K562 (cell line): ENCODE measurements at regions not wholly inside any gene's neighbourhood (a gene's known extent, or its start where the extent isn't known, plus 50 kb on each side); places are given as distances from the start of the nearest gene placed in this dataset.

Experiments used
- ATAC-seq: fragments of 200-7000 bp; cut with Tn5 transposase; 3 replicates; pipeline ENCODE4 v1.9.1; 2020; ENCODE audit warnings: moderate library complexity
- BruUV-seq: library from RNA; stranded (reverse); fragments of 400-500 nt; replicated peaks from 2 replicates; lab custom pipeline; 2021; lab: Mats Ljungman, UMichigan
- CTCF ChIA-PET: fragments of 300-600 bp; formaldehyde crosslinking; extraction: SDS; loops from one replicate; lab custom pipeline; 2021; ENCODE audit warnings: low intra/inter-chr PET ratio; lab: Yijun Ruan, JAX
- POLR2A ChIA-PET: fragments of 300-600, 350-650 bp; sonication (Branson Sonifier 250); formaldehyde crosslinking; extraction: SDS; loops from one replicate; lab custom pipeline; 2021; ENCODE audit warnings: antibody characterized with exemption, inconsistent platforms; lab: Yijun Ruan, JAX
- DNase-seq, 4 experiments: peaks; one replicate each; pipeline versions ENCODE4 v3.0.0 to v3.0.0-alpha.2; 2011 to 2018; ENCODE audit warnings: low spot score in 3 of 4, mixed read lengths in 3 of 4; ENCODE audit errors: extremely low read depth in 1 of 4
- FAIRE-seq: peaks from 2 replicates; lab custom pipeline; 2011; peaks lifted over from hg19 to GRCh38; lab: Jason Lieb, UNC
- H2AFZ ChIP-seq: 2 replicates; pipeline ENCODE4 v1.6.0; 2011; ENCODE audit warnings: low read depth, low read length, control low read depth, inconsistent platforms
- H3K27ac ChIP-seq: fragments of 200-600 bp; 3 replicates; pipeline ENCODE4 v1.8.0; 2011; ENCODE audit warnings: low read depth, mild to moderate bottlenecking, control low read depth, inconsistent platforms, low read length, moderate library complexity, mixed read lengths; ENCODE audit errors: extremely low read depth
- H3K27me3 ChIP-seq, 2 experiments: fragments of 300-600 bp in 1 of 2; 2 replicates in 1 of 2; 3 replicates in 1 of 2; pipeline versions ENCODE4 v1.6.0 to v1.8.0; 2011; ENCODE audit warnings: inconsistent platforms in 2 of 2, low read length in 2 of 2, mild to moderate bottlenecking in 1 of 2, mixed read lengths in 1 of 2, moderate library complexity in 1 of 2; ENCODE audit not compliant: control insufficient read depth in 2 of 2, insufficient read depth in 2 of 2
- H3K36me3 ChIP-seq: fragments of 300-600 bp; 3 replicates; pipeline ENCODE4 v1.8.0; 2011; ENCODE audit warnings: mild to moderate bottlenecking, low read length, inconsistent platforms; ENCODE audit not compliant: control insufficient read depth, insufficient read depth
- H3K4me1 ChIP-seq, 2 experiments: fragments of 200-600 bp in 1 of 2; replicated peaks in 1 of 2; 2 replicates in 1 of 2; 3 replicates in 1 of 2; pipeline versions ENCODE4 v1.5.1 to v1.8.0; 2011; ENCODE audit warnings: inconsistent platforms in 2 of 2, low read length in 2 of 2, mild to moderate bottlenecking in 1 of 2, mixed read lengths in 1 of 2, moderate library complexity in 1 of 2; ENCODE audit not compliant: control insufficient read depth in 2 of 2, insufficient read depth in 2 of 2
- H3K4me2 ChIP-seq: 2 replicates; pipeline ENCODE4 v1.6.1; 2011; ENCODE audit warnings: low read length, control low read depth, inconsistent platforms, mixed read lengths; ENCODE audit not compliant: insufficient read depth
- H3K4me3 ChIP-seq: fragments of 200-600 bp; sonication (generic), shearing (Covaris generic); 2 replicates; pipeline ENCODE4 v1.5.1; 2016; ENCODE audit warnings: control low read depth, inconsistent platforms
- H3K79me2 ChIP-seq: fragments of 200-600 bp; 3 replicates; pipeline ENCODE4 v1.8.0; 2011; ENCODE audit warnings: low read length, inconsistent platforms; ENCODE audit not compliant: control insufficient read depth, insufficient read depth
- H3K9ac ChIP-seq, 2 experiments: 2 replicates each; pipeline versions ENCODE4 v1.6.0 to v1.6.1; 2011; ENCODE audit warnings: low read depth in 2 of 2, low read length in 2 of 2, control low read depth in 1 of 2, inconsistent platforms in 1 of 2, mild to moderate bottlenecking in 1 of 2, mixed read lengths in 1 of 2; ENCODE audit not compliant: insufficient read depth in 1 of 2
- H3K9me1 ChIP-seq: one replicate; pipeline ENCODE4 v1.6.0; 2011; ENCODE audit warnings: inconsistent platforms, mild to moderate bottlenecking, low read length, moderate library complexity; ENCODE audit not compliant: control insufficient read depth, insufficient read depth
- H3K9me3 ChIP-seq: replicated peaks from 2 replicates; pipeline ENCODE4 v1.5.1; 2011; ENCODE audit warnings: low read depth, low read length, inconsistent platforms; ENCODE audit not compliant: control insufficient read depth, insufficient read depth
- H4K20me1 ChIP-seq: replicated peaks from 2 replicates; pipeline ENCODE4 v1.6.1; 2011; ENCODE audit warnings: low read length, inconsistent platforms, mixed read lengths; ENCODE audit not compliant: control insufficient read depth, insufficient read depth
- BRF1 ChIP-seq: IDR thresholded peaks from 3 replicates; pipeline ENCODE4 v1.6.1; 2011; ENCODE audit warnings: borderline replicate concordance, mild to moderate bottlenecking; ENCODE audit not compliant: insufficient read length; ENCODE audit errors: extremely low read depth
- ETV1 ChIP-seq: fragments of 450-650 bp; conservative IDR thresholded peaks from 2 replicates; pipeline ENCODE4 v1.6.1; 2016; ENCODE audit warnings: missing genetic modification characterization, control low read depth, low read depth, missing compliant biosample characterization
- GATA2 ChIP-seq: sonication (generic); formaldehyde crosslinking; IDR thresholded peaks from 2 replicates; pipeline ENCODE4 v1.4.0; 2020; ENCODE audit warnings: mild to moderate bottlenecking, missing genetic modification reagents
- HLTF ChIP-seq: fragments of 450-650 bp; IDR thresholded peaks from 2 replicates; pipeline ENCODE4 v1.6.1; 2016
- HSF4 ChIP-seq: fragments of 250-450 bp; sonication (Bioruptor Pico); IDR thresholded peaks from 2 replicates; pipeline ENCODE4 v2.1.2; 2022; ENCODE audit warnings: mild to moderate bottlenecking, moderate library complexity, borderline replicate concordance
- MAFF ChIP-seq: IDR thresholded peaks from 2 replicates; pipeline ENCODE4 v1.6.1; 2012; ENCODE audit warnings: low read length, improper control_type of control experiment
- NFIC ChIP-seq: fragments of 450-650 bp; IDR thresholded peaks from 2 replicates; pipeline ENCODE4 v1.6.1; 2017; ENCODE audit warnings: mild to moderate bottlenecking, inconsistent platforms
- PCBP1 ChIP-seq: fragments of 200-400 bp; formaldehyde crosslinking; IDR thresholded peaks from 2 replicates; pipeline ENCODE4 v1.6.1; 2018; ENCODE audit warnings: mild to moderate bottlenecking, low read depth, low read length; ENCODE audit not compliant: poor library complexity, severe bottlenecking
- SMAD3 ChIP-seq: fragments of 450-650 bp; formaldehyde crosslinking; conservative IDR thresholded peaks from 2 replicates; pipeline ENCODE4 v1.4.0; 2020; ENCODE audit warnings: mild to moderate bottlenecking
- SMARCE1 ChIP-seq: fragments of 450-650 bp; IDR thresholded peaks from 2 replicates; pipeline ENCODE4 v1.7.1; 2016; ENCODE audit warnings: mild to moderate bottlenecking
- XRCC3 ChIP-seq: fragments of 450-650 bp; IDR thresholded peaks from 2 replicates; pipeline ENCODE4 v1.6.1; 2017; ENCODE audit warnings: mild to moderate bottlenecking, moderate library complexity
- ZBTB1 ChIP-seq: sonication (generic); formaldehyde crosslinking; IDR thresholded peaks from 2 replicates; pipeline ENCODE4 v1.8.1; 2023; ENCODE audit warnings: missing genetic modification reagents, low read depth, mild to moderate bottlenecking, borderline replicate concordance
- ZNF174 ChIP-seq: fragments of 250-450 bp; sonication (Bioruptor Pico); IDR thresholded peaks from 2 replicates; pipeline ENCODE4 v1.4.0; 2020; ENCODE audit warnings: mild to moderate bottlenecking
- ZNF445 ChIP-seq: fragments of 250-450 bp; sonication (Bioruptor Pico); IDR thresholded peaks from 2 replicates; pipeline ENCODE4 v1.4.0; 2020; ENCODE audit warnings: low read depth, mild to moderate bottlenecking, moderate library complexity
- WGBS: fragments of 100-300 bp; shearing (Covaris generic); methylation state at CpG from one replicate; pipeline ENCODE4 v1.1.6; 2016; ENCODE audit warnings: low coverage, mixed read lengths; ENCODE audit not compliant: insufficient coverage; ENCODE audit errors: missing lambda C conversion rate; 5-methylcytosine and 5-hydroxymethylcytosine counted together
- in situ Hi-C: fragments of 300-500 bp; cut with MboI; formaldehyde crosslinking; loops from 4 replicates; pipeline ENCODE4 v1.15.0; 2018; ENCODE audit warnings: inconsistent platforms, mixed read lengths
- intact Hi-C: fragments of 100-400 bp; cut with micrococcal nuclease; formaldehyde crosslinking; loops from 2 replicates; pipeline ENCODE4 v1.14.2; 2022
- TF ChIP-seq, protein P1 (sequence below): fragments of 450-650 bp; IDR thresholded peaks from 2 replicates; pipeline ENCODE4 v1.6.1; 2017; ENCODE audit warnings: antibody characterized with exemption, mild to moderate bottlenecking
- TF ChIP-seq, protein P2 (sequence below): fragments of 250-450 bp; sonication (Bioruptor Pico); IDR thresholded peaks from 2 replicates; pipeline ENCODE4 v1.4.0; 2020; ENCODE audit warnings: mild to moderate bottlenecking, moderate library complexity
- TF ChIP-seq, protein P3 (sequence below): sonication (generic); formaldehyde crosslinking; IDR thresholded peaks from 2 replicates; pipeline ENCODE4 v1.8.0; 2022; ENCODE audit warnings: mild to moderate bottlenecking, missing genetic modification reagents
- TF ChIP-seq, protein P4 (sequence below): fragments of 450-650 bp; IDR thresholded peaks from 2 replicates; pipeline ENCODE4 v1.6.1; 2016

DNA sequence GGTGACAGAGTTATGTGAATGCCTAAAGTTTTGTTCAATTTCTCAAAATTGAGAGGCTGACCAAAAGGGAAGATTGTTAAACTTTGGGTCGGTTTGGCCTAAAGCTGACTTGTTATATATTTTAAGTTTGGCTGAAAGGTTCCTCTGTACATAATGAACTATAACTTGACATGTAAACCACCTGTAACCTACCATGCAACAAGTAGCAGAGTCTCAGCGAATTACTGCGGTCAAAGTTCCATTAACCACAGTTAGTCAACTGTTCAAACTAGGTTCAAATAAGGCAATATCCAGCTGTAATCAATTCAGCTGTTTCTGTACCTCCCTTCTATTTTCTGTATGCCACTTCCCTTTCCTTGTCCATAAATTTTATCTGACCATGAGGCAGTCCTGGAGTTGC is 325.1 kb upstream of the NMUR2 start:
- H3K4me1 ChIP-seq = no peaks in the 10 kb centered on the region
- CTCF ChIA-PET = no interaction called here
- 0% methylated on average over 3 of the region's 3 CpGs for WGBS
- no peaks in the 10 kb centered on the region for H3K36me3 ChIP-seq
- ATAC-seq (no peak), FAIRE-seq (no peak), DNase-seq (no peak)
- no peaks in the 10 kb centered on the region for H3K9me3 ChIP-seq
- TF ChIP-seq GATA2 (no peak), ZNF445 (no peak), ZBTB1 (CRISPR knock-in tag) (no peak), HLTF (no peak), BRF1 (no peak), MAFF (no peak), PCBP1 (no peak), SMAD3 (no peak), ETV1 (tag) (no peak), HSF4 (no peak), XRCC3 (no peak), SMARCE1 (no peak), ZNF174 (CRISPR knock-in tag) (no peak), NFIC (no peak)
- TF ChIP-seq, protein P1, sequence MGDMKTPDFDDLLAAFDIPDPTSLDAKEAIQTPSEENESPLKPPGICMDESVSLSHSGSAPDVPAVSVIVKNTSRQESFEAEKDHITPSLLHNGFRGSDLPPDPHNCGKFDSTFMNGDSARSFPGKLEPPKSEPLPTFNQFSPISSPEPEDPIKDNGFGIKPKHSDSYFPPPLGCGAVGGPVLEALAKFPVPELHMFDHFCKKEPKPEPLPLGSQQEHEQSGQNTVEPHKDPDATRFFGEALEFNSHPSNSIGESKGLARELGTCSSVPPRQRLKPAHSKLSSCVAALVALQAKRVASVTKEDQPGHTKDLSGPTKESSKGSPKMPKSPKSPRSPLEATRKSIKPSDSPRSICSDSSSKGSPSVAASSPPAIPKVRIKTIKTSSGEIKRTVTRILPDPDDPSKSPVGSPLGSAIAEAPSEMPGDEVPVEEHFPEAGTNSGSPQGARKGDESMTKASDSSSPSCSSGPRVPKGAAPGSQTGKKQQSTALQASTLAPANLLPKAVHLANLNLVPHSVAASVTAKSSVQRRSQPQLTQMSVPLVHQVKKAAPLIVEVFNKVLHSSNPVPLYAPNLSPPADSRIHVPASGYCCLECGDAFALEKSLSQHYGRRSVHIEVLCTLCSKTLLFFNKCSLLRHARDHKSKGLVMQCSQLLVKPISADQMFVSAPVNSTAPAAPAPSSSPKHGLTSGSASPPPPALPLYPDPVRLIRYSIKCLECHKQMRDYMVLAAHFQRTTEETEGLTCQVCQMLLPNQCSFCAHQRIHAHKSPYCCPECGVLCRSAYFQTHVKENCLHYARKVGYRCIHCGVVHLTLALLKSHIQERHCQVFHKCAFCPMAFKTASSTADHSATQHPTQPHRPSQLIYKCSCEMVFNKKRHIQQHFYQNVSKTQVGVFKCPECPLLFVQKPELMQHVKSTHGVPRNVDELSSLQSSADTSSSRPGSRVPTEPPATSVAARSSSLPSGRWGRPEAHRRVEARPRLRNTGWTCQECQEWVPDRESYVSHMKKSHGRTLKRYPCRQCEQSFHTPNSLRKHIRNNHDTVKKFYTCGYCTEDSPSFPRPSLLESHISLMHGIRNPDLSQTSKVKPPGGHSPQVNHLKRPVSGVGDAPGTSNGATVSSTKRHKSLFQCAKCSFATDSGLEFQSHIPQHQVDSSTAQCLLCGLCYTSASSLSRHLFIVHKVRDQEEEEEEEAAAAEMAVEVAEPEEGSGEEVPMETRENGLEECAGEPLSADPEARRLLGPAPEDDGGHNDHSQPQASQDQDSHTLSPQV = no peak
- TF ChIP-seq, protein P2, sequence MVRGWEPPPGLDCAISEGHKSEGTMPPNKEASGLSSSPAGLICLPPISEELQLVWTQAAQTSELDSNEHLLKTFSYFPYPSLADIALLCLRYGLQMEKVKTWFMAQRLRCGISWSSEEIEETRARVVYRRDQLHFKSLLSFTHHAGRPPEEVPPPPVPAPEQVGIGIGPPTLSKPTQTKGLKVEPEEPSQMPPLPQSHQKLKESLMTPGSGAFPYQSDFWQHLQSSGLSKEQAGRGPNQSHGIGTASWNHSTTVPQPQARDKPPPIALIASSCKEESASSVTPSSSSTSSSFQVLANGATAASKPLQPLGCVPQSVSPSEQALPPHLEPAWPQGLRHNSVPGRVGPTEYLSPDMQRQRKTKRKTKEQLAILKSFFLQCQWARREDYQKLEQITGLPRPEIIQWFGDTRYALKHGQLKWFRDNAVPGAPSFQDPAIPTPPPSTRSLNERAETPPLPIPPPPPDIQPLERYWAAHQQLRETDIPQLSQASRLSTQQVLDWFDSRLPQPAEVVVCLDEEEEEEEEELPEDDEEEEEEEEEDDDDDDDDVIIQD (CRISPR knock-in tag) = no peak
- TF ChIP-seq, protein P3, sequence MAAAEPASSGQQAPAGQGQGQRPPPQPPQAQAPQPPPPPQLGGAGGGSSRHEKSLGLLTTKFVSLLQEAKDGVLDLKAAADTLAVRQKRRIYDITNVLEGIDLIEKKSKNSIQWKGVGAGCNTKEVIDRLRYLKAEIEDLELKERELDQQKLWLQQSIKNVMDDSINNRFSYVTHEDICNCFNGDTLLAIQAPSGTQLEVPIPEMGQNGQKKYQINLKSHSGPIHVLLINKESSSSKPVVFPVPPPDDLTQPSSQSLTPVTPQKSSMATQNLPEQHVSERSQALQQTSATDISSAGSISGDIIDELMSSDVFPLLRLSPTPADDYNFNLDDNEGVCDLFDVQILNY (CRISPR knock-in tag) = no peak
- TF ChIP-seq, protein P4, sequence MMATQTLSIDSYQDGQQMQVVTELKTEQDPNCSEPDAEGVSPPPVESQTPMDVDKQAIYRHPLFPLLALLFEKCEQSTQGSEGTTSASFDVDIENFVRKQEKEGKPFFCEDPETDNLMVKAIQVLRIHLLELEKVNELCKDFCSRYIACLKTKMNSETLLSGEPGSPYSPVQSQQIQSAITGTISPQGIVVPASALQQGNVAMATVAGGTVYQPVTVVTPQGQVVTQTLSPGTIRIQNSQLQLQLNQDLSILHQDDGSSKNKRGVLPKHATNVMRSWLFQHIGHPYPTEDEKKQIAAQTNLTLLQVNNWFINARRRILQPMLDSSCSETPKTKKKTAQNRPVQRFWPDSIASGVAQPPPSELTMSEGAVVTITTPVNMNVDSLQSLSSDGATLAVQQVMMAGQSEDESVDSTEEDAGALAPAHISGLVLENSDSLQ = no peak
- no peaks in the 10 kb centered on the region for H4K20me1 ChIP-seq
- H3K79me2 ChIP-seq = no peaks in the 10 kb centered on the region
- POLR2A ChIA-PET = no interaction called here
- in situ Hi-C loops = no loop called here
- no peaks in the 10 kb centered on the region for H3K9me1 ChIP-seq
- no peaks in the 10 kb centered on the region for H3K27me3 ChIP-seq
- no TSS peak for BruUV-seq
- no peak overlapping the region for H3K9ac ChIP-seq
- H3K27ac ChIP-seq = no peak overlapping the region
- H2AFZ ChIP-seq = no peak overlapping the region
- intact Hi-C loops = no loop called here
- H3K4me3 ChIP-seq = no peak overlapping the region
- no peak overlapping the region for H3K4me2 ChIP-seq
